Kidney (tissue), 13 donors: ENCODE measurements at regions not wholly inside any gene's neighbourhood (a gene's known extent, or its start where the extent isn't known, plus 50 kb on each side); places are given as distances from the start of the nearest gene placed in this dataset.

Experiments used
- DNase-seq, 5 donors: peaks; one replicate each; pipeline ENCODE4 v3.0.0-alpha.2; 2013 to 2020
- FAIRE-seq: peaks from 2 replicates; lab custom pipeline; 2012; peaks lifted over from hg19 to GRCh38; lab: Jason Lieb, UNC
- H3K27ac ChIP-seq, 2 donors: one replicate each; pipeline ENCODE4 v1.7.0; 2013; ENCODE audit warnings: low read depth in 2 of 2, low read length in 2 of 2, inconsistent platforms in 1 of 2
- H3K27me3 ChIP-seq: one replicate; pipeline ENCODE4 v1.7.1; 2013; ENCODE audit warnings: low read length, inconsistent platforms; ENCODE audit not compliant: control insufficient read depth, insufficient read depth
- H3K36me3 ChIP-seq, 3 donors: one replicate each; pipeline versions ENCODE4 v1.7.0 to v1.7.1; 2013; ENCODE audit warnings: low read length in 3 of 3, control low read depth in 1 of 3, inconsistent platforms in 1 of 3; ENCODE audit not compliant: insufficient read depth in 3 of 3, control insufficient read depth in 2 of 3
- H3K4me1 ChIP-seq, 3 donors: one replicate each; pipeline versions ENCODE4 v1.7.0 to v1.7.1; 2013; ENCODE audit warnings: low read length in 3 of 3, inconsistent platforms in 1 of 3, low read depth in 1 of 3; ENCODE audit not compliant: control insufficient read depth in 2 of 3, insufficient read depth in 2 of 3
- H3K4me3 ChIP-seq, 3 donors: one replicate each; pipeline versions ENCODE4 v1.7.0 to v1.8.1; 2013; ENCODE audit warnings: low read length in 3 of 3, control low read depth in 1 of 3, inconsistent platforms in 1 of 3
- H3K9ac ChIP-seq, 3 donors: one replicate each; pipeline versions ENCODE4 v1.7.0 to v1.7.1; 2013; ENCODE audit warnings: low read length in 3 of 3, control low read depth in 1 of 3, inconsistent platforms in 1 of 3
- H3K9me3 ChIP-seq, 3 donors: one replicate each; pipeline versions ENCODE4 v1.7.0 to v1.7.1; 2013; ENCODE audit warnings: low read length in 3 of 3, control low read depth in 1 of 3, inconsistent platforms in 1 of 3; ENCODE audit not compliant: control insufficient read depth in 2 of 3, insufficient read depth in 1 of 3
- intact Hi-C: fragments of 100-400 bp; cut with DNase I; formaldehyde crosslinking; loops from one replicate; pipeline ENCODE4 v1.11.1; 2022
- TF ChIP-seq, protein P1 (sequence below): IDR thresholded peaks from 3 replicates; pipeline ENCODE4 v1.5.1; 2012; ENCODE audit warnings: mild to moderate bottlenecking, moderate library complexity, borderline replicate concordance; ENCODE audit not compliant: insufficient read depth; ENCODE audit errors: extremely low read depth
- donor health status: control.
- donor health status: control.
- donor health status: control.
- donor health status: control.
- donor health status: control.
- donor health status: DM: yes; HTN: yes; CAD: no.
- donor health status: Normal renal cell carcinoma (clear cell type).

DNA sequence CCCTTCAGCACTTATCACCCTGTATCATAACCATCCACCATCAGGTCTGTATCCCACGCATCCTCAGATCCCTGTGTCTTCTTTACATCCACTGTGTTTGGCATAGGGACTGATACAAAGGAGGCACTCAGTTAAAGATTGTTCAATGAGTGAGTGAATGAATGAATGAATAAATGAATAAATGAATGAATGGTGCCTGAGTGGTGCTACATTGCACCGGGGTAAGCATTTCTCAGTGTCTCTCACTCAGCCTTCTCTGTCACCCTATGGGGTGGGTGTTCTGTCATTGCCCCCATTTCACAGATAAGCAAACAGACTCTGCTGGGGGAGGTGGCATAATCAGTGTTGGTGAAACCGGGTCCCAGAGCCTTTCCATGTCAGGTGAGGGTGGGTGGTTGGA, 56.6 kb upstream of the ID3 start:
- intact Hi-C loops, result no loop called here
- H3K27me3 ChIP-seq, result no peaks in the 10 kb centered on the region
- no peak for DNase-seq
- no peaks in the 10 kb centered on the region for H3K36me3 ChIP-seq
- peaks cover 0 to 8% (median 0%) of the 10 kb centered on the region in 3 donors for H3K4me1 ChIP-seq
- H3K9ac ChIP-seq, result no peak overlapping the region
- TF ChIP-seq, protein P1, sequence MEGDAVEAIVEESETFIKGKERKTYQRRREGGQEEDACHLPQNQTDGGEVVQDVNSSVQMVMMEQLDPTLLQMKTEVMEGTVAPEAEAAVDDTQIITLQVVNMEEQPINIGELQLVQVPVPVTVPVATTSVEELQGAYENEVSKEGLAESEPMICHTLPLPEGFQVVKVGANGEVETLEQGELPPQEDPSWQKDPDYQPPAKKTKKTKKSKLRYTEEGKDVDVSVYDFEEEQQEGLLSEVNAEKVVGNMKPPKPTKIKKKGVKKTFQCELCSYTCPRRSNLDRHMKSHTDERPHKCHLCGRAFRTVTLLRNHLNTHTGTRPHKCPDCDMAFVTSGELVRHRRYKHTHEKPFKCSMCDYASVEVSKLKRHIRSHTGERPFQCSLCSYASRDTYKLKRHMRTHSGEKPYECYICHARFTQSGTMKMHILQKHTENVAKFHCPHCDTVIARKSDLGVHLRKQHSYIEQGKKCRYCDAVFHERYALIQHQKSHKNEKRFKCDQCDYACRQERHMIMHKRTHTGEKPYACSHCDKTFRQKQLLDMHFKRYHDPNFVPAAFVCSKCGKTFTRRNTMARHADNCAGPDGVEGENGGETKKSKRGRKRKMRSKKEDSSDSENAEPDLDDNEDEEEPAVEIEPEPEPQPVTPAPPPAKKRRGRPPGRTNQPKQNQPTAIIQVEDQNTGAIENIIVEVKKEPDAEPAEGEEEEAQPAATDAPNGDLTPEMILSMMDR, result no peak
- H3K9me3 ChIP-seq, result no peaks in the 10 kb centered on the region
- no peak overlapping the region for H3K4me3 ChIP-seq
- FAIRE-seq, result no peak
- H3K27ac ChIP-seq, result no peak overlapping the region

DNA sequence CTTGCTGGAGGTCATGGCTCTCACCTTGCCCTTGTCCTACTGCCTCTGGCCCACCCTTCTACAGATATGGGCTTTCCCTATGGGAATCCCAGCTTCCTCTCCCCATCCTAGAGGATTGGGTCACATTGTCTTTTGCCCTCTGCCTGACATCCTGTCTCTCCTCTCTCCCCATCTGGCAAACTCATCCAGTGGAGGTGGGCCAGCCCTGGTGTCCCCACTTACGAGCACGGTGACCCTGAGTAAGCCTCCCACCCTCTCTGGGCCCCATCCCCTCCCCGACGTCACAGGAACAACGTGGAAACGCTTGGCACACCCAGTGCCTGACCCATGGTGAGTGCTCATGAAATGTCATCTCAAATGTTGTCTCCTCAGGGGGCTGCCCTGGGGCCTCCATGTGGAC, 56.1 kb upstream of the ID3 start:
- Histone ChIP-seq H3K27ac (no peak overlapping the region), H3K4me1 (peaks cover 0 to 8% (median 0%) of the 10 kb centered on the region in 3 donors), H3K36me3 (no peaks in the 10 kb centered on the region), H3K9me3 (no peaks in the 10 kb centered on the region), H3K4me3 (no peak overlapping the region), H3K27me3 (no peaks in the 10 kb centered on the region), H3K9ac (no peak overlapping the region)
- no peak for DNase-seq
- intact Hi-C loops, result no loop called here
- TF ChIP-seq, protein P1, result no peak
- no peak for FAIRE-seq

DNA sequence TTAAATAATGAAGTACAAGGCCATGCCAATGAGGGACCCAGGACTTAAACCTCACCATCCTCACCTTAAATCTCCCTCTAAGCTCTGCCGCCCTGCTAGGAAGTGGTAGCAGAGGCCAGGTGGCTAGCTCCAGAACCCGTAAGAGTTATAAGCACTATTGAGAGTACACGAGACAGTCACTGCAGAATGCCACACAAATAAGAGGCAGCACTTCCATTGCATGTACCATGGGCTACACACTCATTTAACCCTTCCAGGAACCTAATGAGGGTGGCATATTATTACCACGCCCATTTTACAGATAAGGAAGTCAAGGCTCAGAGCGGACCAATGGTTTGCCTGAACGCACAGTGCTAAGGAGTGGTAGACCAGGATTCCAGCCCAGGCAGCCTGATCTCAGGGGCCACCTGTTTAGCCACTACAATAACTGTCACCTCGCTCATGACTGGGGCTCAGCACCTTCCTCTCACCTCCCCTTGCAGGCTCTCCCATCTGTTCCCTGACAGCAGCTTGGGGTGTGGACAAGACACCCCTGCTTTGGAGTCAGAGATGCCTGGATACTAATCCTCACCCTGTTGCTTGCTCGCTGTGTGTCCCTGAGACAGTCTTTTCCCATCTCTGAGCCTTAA, 54.8 kb upstream of the ID3 start:
- Histone ChIP-seq H3K27ac (no peak overlapping the region), H3K4me3 (no peak overlapping the region), H3K36me3 (no peaks in the 10 kb centered on the region), H3K27me3 (no peaks in the 10 kb centered on the region), H3K9me3 (no peaks in the 10 kb centered on the region), H3K9ac (no peak overlapping the region), H3K4me1 (peaks cover 0 to under 1% (median 0%) of the 10 kb centered on the region in 3 donors)
- intact Hi-C loops, result no loop called here
- FAIRE-seq, result no peak
- DNase-seq, result no peak
- TF ChIP-seq, protein P1, result no peak
